ENCODE measurements at regions not wholly inside any gene's neighbourhood (a gene's known extent, or its start where the extent isn't known, plus 50 kb on each side); places are given as distances from the start of the nearest gene placed in this dataset.
A peak's percentile ranks its signal among the peaks of the same experiment; 100 is the strongest.

GRCh38 chr10:118948786-118949185 is 80.7 kb upstream of the NANOS1 start:
- ChIA-PET CTCF (ENCODE audit: partially characterized antibody) (no interaction called here), POLR2A (ENCODE audit: partially characterized antibody) (no interaction called here)
- no peaks in the 10 kb centered on the region for H3K36me3 ChIP-seq (ENCODE audit: control insufficient read depth in 2 of 4, insufficient read depth in 4 of 4, low read length in 3 of 4)
- no peak for TF ChIP-seq CHD2 (IDR thresholded peaks at IDR 0.05; ENCODE audit: low read length)
- H2AK5ac ChIP-seq (ENCODE audit: low read depth, low read length): no peak overlapping the region
- peaks cover 2 to 8% (median 7%) of the 10 kb centered on the region in 4 experiments; a peak in 4 of 7 replicates for H3K4me1 ChIP-seq (replicated peaks in 1 of 4; ENCODE audit: control insufficient read depth in 3 of 4, insufficient read depth in 4 of 4, low read length in 3 of 4)
- DNase-seq (ENCODE audit: low read depth in 1 of 2, low spot score in 2 of 2): no peak
- FAIRE-seq: no peak
- H4K20me1 ChIP-seq (replicated peaks in 1 of 2; ENCODE audit: control insufficient read depth in 1 of 2, insufficient read depth in 2 of 2, low read length in 2 of 2): no peaks in the 10 kb centered on the region
- no peak overlapping the region for H3K4ac ChIP-seq (replicated peaks; ENCODE audit: insufficient read length, low read depth, low read length)
- H3K79me2 ChIP-seq (ENCODE audit: control insufficient read depth in 1 of 2, insufficient read depth in 2 of 2, low read length in 2 of 2): no peaks in the 10 kb centered on the region
- H3K4me3 ChIP-seq (ENCODE audit: extremely low read depth in 1 of 4, insufficient read depth in 2 of 4, low read depth in 3 of 4, low read length in 4 of 4): no peak overlapping the region
- H2BK120ac ChIP-seq (replicated peaks; ENCODE audit: low read depth, low read length): no peak overlapping the region
- no peak overlapping the region for H4K91ac ChIP-seq (replicated peaks; ENCODE audit: insufficient read length, low read length)
- 0 out of 2 replicates have a peak overlapping the region, but pooled peaks have one; percentile 31 for H2BK15ac ChIP-seq (ENCODE audit: low read length)
- no peak overlapping the region for H3K14ac ChIP-seq (ENCODE audit: insufficient read length)
- no peaks in the 10 kb centered on the region for H3K23me2 ChIP-seq (ENCODE audit: low read depth, low read length)
- H4K5ac ChIP-seq (ENCODE audit: insufficient read length, low read depth, low read length): no peak overlapping the region
- H2BK5ac ChIP-seq (ENCODE audit: low read depth, low read length): no peak overlapping the region
- H3K9ac ChIP-seq (replicated peaks in 1 of 4; ENCODE audit: extremely low read depth in 1 of 4, low read depth in 3 of 4, low read length in 3 of 4): no peak overlapping the region
- WGBS, 2 experiments (ENCODE audit: extremely low coverage in 1 of 2, insufficient coverage in 1 of 2, insufficient read length in 1 of 2, insufficient replicate concordance in 2 of 2, low coverage in 1 of 2, low lambda C conversion rate in 2 of 2, missing lambda C conversion rate in 1 of 2): 80% methylated on average over 3 of the region's 3 CpGs; no CpG with 5 or more reads in 1 of the 2 experiments
- no peak overlapping the region for H2BK12ac ChIP-seq (ENCODE audit: low read depth, low read length)
- H3K4me2 ChIP-seq (ENCODE audit: insufficient read depth in 1 of 2, low read depth in 2 of 2, low read length in 2 of 2): no peak overlapping the region
- no peak overlapping the region for H2BK20ac ChIP-seq (ENCODE audit: low read length)
- no peak overlapping the region for H3K56ac ChIP-seq (replicated peaks; ENCODE audit: insufficient read length, low read depth, low read length)
- no peak overlapping the region for H3K27ac ChIP-seq (ENCODE audit: low read depth, low read length)
- no peaks in the 10 kb centered on the region for H3K79me1 ChIP-seq (ENCODE audit: low read depth, low read length)
- no peak overlapping the region for H3K23ac ChIP-seq (ENCODE audit: insufficient read length)
- no peaks in the 10 kb centered on the region for H3K27me3 ChIP-seq (replicated peaks in 1 of 4; ENCODE audit: control insufficient read depth in 3 of 4, extremely low read depth in 1 of 4, insufficient read depth in 3 of 4, low read length in 3 of 4)
- no peak overlapping the region for H2AFZ ChIP-seq (ENCODE audit: low read length)
- peak overlapping the region; percentile 62; the same call in 1 of the 2 replicates for H4K8ac ChIP-seq (ENCODE audit: extremely low read depth, insufficient read depth, low read length)
- H3K18ac ChIP-seq (ENCODE audit: extremely low read depth, low read length): no peak overlapping the region
- H3K9me3 ChIP-seq (ENCODE audit: insufficient read depth in 2 of 2, low read depth in 1 of 2, low read length in 1 of 2): no peaks in the 10 kb centered on the region

All from H1 (cell line).